ENCODE measurements at regions not wholly inside any gene's neighbourhood (a gene's known extent, or its start where the extent isn't known, plus 50 kb on each side); places are given as distances from the start of the nearest gene placed in this dataset.

DNA sequence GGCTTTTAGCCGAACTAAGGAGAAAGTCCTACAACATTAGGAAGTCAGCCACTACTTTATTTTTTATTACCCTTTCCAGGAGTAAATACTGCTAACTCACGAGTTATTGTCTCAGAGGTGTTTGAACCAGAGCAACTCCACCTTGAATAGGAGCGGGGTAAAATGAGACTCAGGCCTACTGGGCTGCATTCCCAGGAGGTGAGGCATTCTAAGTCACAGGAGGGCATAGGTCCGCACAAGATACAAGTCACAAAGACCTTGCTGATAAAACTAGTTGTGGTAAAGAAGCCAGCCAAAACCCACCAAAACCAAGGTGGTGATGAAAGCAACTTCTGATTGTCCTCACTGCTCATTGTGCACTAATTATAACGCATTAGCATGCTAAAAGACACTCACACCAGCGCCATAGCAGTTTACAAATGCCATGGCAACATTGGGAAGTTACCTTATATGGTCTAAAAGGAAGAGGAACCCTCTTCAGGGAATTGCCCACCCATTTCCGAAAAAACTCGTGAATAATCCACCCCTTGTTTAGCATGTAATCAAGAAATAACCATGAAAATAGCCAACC, 555.9 kb downstream of the IGSF11 start:
- no peak overlapping the region for H3K4me3 ChIP-seq (ENCODE audit: low read depth, low read length)
- no peak for DNase-seq (ENCODE audit: low read depth)
- no peak for TF ChIP-seq CTCF (IDR thresholded peaks at IDR 0.05; ENCODE audit: low read depth, low read length, missing control alignments)

GRCh38 chr3:118479376-118479775, 555.3 kb downstream of the IGSF11 start:
- H3K4me3 ChIP-seq (ENCODE audit: low read depth, low read length) = no peak overlapping the region
- TF ChIP-seq CTCF (IDR thresholded peaks at IDR 0.05; ENCODE audit: low read depth, low read length, missing control alignments) = no peak
- no peak for DNase-seq (ENCODE audit: low read depth)

GRCh38 chr3:118480101-118480860, 554.4 kb downstream of the IGSF11 start:
- peak; percentile 22 for DNase-seq (ENCODE audit: low read depth)
- no peak for TF ChIP-seq CTCF (IDR thresholded peaks at IDR 0.05; ENCODE audit: low read depth, low read length, missing control alignments)
- H3K4me3 ChIP-seq (ENCODE audit: low read depth, low read length) = no peak overlapping the region

DNA sequence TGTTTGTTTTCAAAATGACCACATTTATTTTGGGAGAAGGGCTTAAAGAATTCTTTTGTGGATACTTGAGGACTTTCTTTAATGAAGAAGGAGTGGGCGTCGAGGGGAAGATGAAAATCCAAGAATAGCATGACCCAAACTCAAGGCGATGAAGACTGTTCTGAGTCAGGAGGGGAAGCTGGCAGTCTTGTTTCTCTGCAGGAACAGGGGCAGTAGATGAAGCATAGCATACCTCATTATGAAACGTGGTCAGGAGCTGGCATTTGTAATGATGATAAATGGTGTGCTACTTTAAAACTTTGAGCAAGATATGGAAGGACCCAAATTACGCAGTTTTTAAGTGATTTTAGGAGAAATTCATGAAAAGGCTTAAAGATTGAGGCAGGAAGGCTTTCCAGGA, 549.0 kb downstream of the IGSF11 start:
- H3K4me3 ChIP-seq (ENCODE audit: low read depth, low read length) = no peak overlapping the region

GRCh38 chr3:118487734-118488133, 546.9 kb downstream of the IGSF11 start:
- no peak overlapping the region for H3K4me3 ChIP-seq (ENCODE audit: low read depth, low read length)
- no peak for DNase-seq (ENCODE audit: low read depth)
- no peak for TF ChIP-seq CTCF (IDR thresholded peaks at IDR 0.05; ENCODE audit: low read depth, low read length, missing control alignments)

More for the DNA sequence above, 549.0 kb downstream of the IGSF11 start:
- DNase-seq (ENCODE audit: low read depth) = no peak
- TF ChIP-seq CTCF (IDR thresholded peaks at IDR 0.05; ENCODE audit: low read depth, low read length, missing control alignments) = no peak

DNA sequence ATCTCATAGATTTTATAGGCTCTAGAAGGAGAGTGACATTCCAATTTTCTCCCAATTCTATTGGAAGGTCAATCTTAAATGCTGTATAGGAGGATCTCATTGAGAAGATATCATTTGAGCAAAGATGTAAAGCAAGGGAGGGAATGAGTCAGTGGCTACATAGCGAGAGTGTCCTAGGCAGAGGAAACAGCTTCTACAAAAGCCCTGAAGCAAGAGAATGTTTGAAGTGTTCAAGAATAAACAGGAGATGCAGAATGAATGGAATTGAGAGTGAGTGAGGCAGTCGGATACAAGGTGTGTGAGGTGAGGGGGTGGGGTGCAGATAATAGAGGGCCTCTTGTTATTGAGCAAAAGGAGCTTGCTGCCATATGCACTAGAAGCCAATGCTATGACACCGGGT, 545.9 kb downstream of the IGSF11 start:
- TF ChIP-seq CTCF (IDR thresholded peaks at IDR 0.05; ENCODE audit: low read depth, low read length, missing control alignments) = no peak
- no peak overlapping the region for H3K4me3 ChIP-seq (ENCODE audit: low read depth, low read length)
- no peak for DNase-seq (ENCODE audit: low read depth)

DNA sequence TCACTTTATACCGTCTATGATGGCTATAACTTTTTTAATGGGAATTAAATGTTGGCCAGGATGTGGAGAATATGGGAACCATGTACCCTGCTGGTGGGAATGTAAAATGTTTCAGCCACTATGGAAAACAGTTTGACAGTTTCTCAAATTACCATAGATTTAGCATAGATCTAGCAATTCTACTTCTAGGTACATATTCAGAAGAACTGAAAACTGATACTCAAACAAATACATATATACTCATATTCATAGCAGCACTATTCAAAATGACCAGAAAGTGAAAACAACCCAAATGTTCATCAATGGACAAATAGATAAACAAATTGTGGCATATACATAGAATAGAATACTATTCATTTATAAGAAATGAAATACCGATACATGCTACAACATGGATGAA, 539.4 kb downstream of the IGSF11 start:
- TF ChIP-seq CTCF (IDR thresholded peaks at IDR 0.05; ENCODE audit: low read depth, low read length, missing control alignments) = no peak
- no peak overlapping the region for H3K4me3 ChIP-seq (ENCODE audit: low read depth, low read length)
- no peak for DNase-seq (ENCODE audit: low read depth)

All from GM12864 (cell line).